CD4-positive, alpha-beta T cell (primary cell): ENCODE measurements at regions not wholly inside any gene's neighbourhood (a gene's known extent, or its start where the extent isn't known, plus 50 kb on each side); places are given as distances from the start of the nearest gene placed in this dataset.
A peak's percentile ranks its signal among the peaks of the same experiment; 100 is the strongest.

Source experiments
- ATAC-seq: fragments of 200-7000 bp; cut with Tn5 transposase; one replicate; pipeline ENCODE4 v1.10.0; 2022; ENCODE audit warnings: mild to moderate bottlenecking; ENCODE audit not compliant: poor library complexity
- CTCF ChIA-PET: fragments of 350-600 bp; sonication (Branson Sonifier 250); formaldehyde crosslinking; loops from one replicate; lab custom pipeline; 2021; ENCODE audit warnings: antibody characterized with exemption, inconsistent platforms; lab: Charles Lee
- POLR2A ChIA-PET: fragments of 350-600 bp; sonication (Branson Sonifier 250); formaldehyde crosslinking; loops from one replicate; lab custom pipeline; 2021; ENCODE audit warnings: antibody characterized with exemption, inconsistent platforms; lab: Charles Lee
- DNase-seq, 14 experiments: peaks; one replicate each; pipeline ENCODE4 v3.0.0-alpha.2; 2013 to 2020; ENCODE audit warnings: mixed read lengths in 2 of 14
- H3K27ac ChIP-seq, 2 donors: one replicate each; pipeline versions ENCODE4 v1.5.1 to v1.7.0; 2013; ENCODE audit warnings: low read length in 2 of 2, low read depth in 1 of 2, mild to moderate bottlenecking in 1 of 2
- H3K27me3 ChIP-seq, 2 experiments: 1 replicate in 1 of 2; 2 replicates in 1 of 2; pipeline versions ENCODE4 v1.6.1 to v1.7.0; 2013; ENCODE audit warnings: low read length in 2 of 2, control low read depth in 1 of 2, mild to moderate bottlenecking in 1 of 2, moderate library complexity in 1 of 2; ENCODE audit not compliant: insufficient read depth in 2 of 2, control insufficient read depth in 1 of 2
- H3K36me3 ChIP-seq: one replicate; pipeline ENCODE4 v1.6.1; 2013; ENCODE audit warnings: low read length, control low read depth; ENCODE audit not compliant: insufficient read depth
- H3K4me1 ChIP-seq: one replicate; pipeline ENCODE4 v1.6.1; 2013; ENCODE audit warnings: low read length, control low read depth; ENCODE audit not compliant: insufficient read depth
- H3K4me3 ChIP-seq: one replicate; pipeline ENCODE4 v1.5.1; 2013; ENCODE audit warnings: mild to moderate bottlenecking, low read length, moderate library complexity
- H3K9me3 ChIP-seq, 2 experiments: 1 replicate in 1 of 2; 2 replicates in 1 of 2; pipeline versions ENCODE4 v1.6.1 to v1.7.0; 2013; ENCODE audit warnings: low read length in 2 of 2, mild to moderate bottlenecking in 2 of 2, control low read depth in 1 of 2, moderate library complexity in 1 of 2; ENCODE audit not compliant: control insufficient read depth in 1 of 2, insufficient read depth in 1 of 2
- H3K27ac Mint-ChIP-seq: one replicate; pipeline ENCODE4 v1.8.0; 2020; ENCODE audit warnings: mixed read lengths
- H3K27me3 Mint-ChIP-seq: one replicate; pipeline ENCODE4 v1.8.0; 2021; ENCODE audit warnings: mixed read lengths
- H3K36me3 Mint-ChIP-seq: one replicate; pipeline ENCODE4 v1.8.0; 2021; ENCODE audit warnings: low read depth, mixed read lengths
- H3K4me1 Mint-ChIP-seq: one replicate; pipeline ENCODE4 v1.8.0; 2021; ENCODE audit warnings: low read depth, mixed read lengths
- H3K4me3 Mint-ChIP-seq: one replicate; pipeline ENCODE4 v1.8.0; 2020; ENCODE audit warnings: mild to moderate bottlenecking, mixed read lengths
- H3K9me3 Mint-ChIP-seq: one replicate; pipeline ENCODE4 v1.8.0; 2020; ENCODE audit warnings: mixed read lengths
- CTCF ChIP-seq: fragments of 200-600 bp; IDR thresholded peaks from one replicate; pipeline ENCODE4 v1.8.0; 2022; ENCODE audit warnings: antibody characterized with exemption, mild to moderate bottlenecking
- intact Hi-C, 2 experiments: fragments of 100-400 bp; cut with DNase I in 1 of 2; cut with micrococcal nuclease in 1 of 2; formaldehyde crosslinking; loops; one replicate each; pipeline versions ENCODE4 v1.15.1 to v1.9.0; 2023 to 2025; cut with DNase I, micrococcal nuclease

- H3K9me3 Mint-ChIP-seq, result peaks cover 5% of the 10 kb centered on the region
- no peak overlapping the region for H3K27ac ChIP-seq
- DNase-seq (peak in 1 of 14 experiments; percentile 2), ATAC-seq (no peak)
- intact Hi-C loops, result no loop called here
- no peak overlapping the region for H3K27ac Mint-ChIP-seq
- H3K36me3 ChIP-seq, result no peaks in the 10 kb centered on the region
- H3K4me1 ChIP-seq, result no peaks in the 10 kb centered on the region
- H3K27me3 Mint-ChIP-seq, result no peaks in the 10 kb centered on the region
- ChIA-PET POLR2A (no interaction called here), CTCF (no interaction called here)
- no peak overlapping the region for H3K4me3 Mint-ChIP-seq
- TF ChIP-seq CTCF, result no peak
- no peaks in the 10 kb centered on the region for H3K4me1 Mint-ChIP-seq
- no peaks in the 10 kb centered on the region for H3K27me3 ChIP-seq
- peaks cover 6 to 8% of the 10 kb centered on the region in 2 experiments for H3K9me3 ChIP-seq
- no peak overlapping the region for H3K4me3 ChIP-seq
- no peaks in the 10 kb centered on the region for H3K36me3 Mint-ChIP-seq
These were observed 593.0 kb downstream of the UQCRFS1 start for GRCh38 chr19:28619816-28620429.

- H3K27ac Mint-ChIP-seq, result no peak overlapping the region
- Histone ChIP-seq H3K36me3 (no peaks in the 10 kb centered on the region), H3K4me3 (no peak overlapping the region), H3K27me3 (no peaks in the 10 kb centered on the region), H3K4me1 (no peaks in the 10 kb centered on the region), H3K27ac (no peak overlapping the region), H3K9me3 (peaks cover 9 to 21% of the 10 kb centered on the region in 2 experiments)
- no peak for DNase-seq
- no peaks in the 10 kb centered on the region for H3K36me3 Mint-ChIP-seq
- POLR2A ChIA-PET, result no interaction called here
- ATAC-seq, result no peak
- no peaks in the 10 kb centered on the region for H3K4me1 Mint-ChIP-seq
- H3K9me3 Mint-ChIP-seq, result peaks cover 9% of the 10 kb centered on the region
- no peaks in the 10 kb centered on the region for H3K27me3 Mint-ChIP-seq
- intact Hi-C loops, result no loop called here
- no peak overlapping the region for H3K4me3 Mint-ChIP-seq
- no peak for TF ChIP-seq CTCF
- CTCF ChIA-PET, result no interaction called here
These were observed 594.4 kb downstream of the UQCRFS1 start for GRCh38 chr19:28618504-28618903.

- Histone ChIP-seq H3K36me3 (no peaks in the 10 kb centered on the region), H3K27me3 (no peaks in the 10 kb centered on the region), H3K9me3 (peaks cover 15 to 17% of the 10 kb centered on the region in 2 experiments), H3K27ac (no peak overlapping the region), H3K4me3 (no peak overlapping the region), H3K4me1 (no peaks in the 10 kb centered on the region)
- Mint-ChIP-seq H3K9me3 (peaks cover 6% of the 10 kb centered on the region), H3K36me3 (no peaks in the 10 kb centered on the region), H3K4me1 (no peaks in the 10 kb centered on the region), H3K27me3 (no peaks in the 10 kb centered on the region), H3K4me3 (no peak overlapping the region), H3K27ac (no peak overlapping the region)
- ChIA-PET POLR2A (no interaction called here), CTCF (no interaction called here)
- TF ChIP-seq CTCF, result no peak
- no peak for DNase-seq
- intact Hi-C loops, result no loop called here
- ATAC-seq, result no peak
These were observed 597.0 kb downstream of the UQCRFS1 start for GRCh38 chr19:28615966-28616365.
